GM12865 (cell line): ENCODE measurements at regions not wholly inside any gene's neighbourhood (a gene's known extent, or its start where the extent isn't known, plus 50 kb on each side); places are given as distances from the start of the nearest gene placed in this dataset.

ENCODE experiments used
- DNase-seq: peaks from one replicate; pipeline ENCODE4 v3.0.0; 2010; ENCODE audit warnings: low read depth
- H3K4me3 ChIP-seq: 2 replicates; pipeline ENCODE4 v1.5.1; 2011; ENCODE audit warnings: mild to moderate bottlenecking, low read depth, low read length, control low read depth
- CTCF ChIP-seq: IDR thresholded peaks from 2 replicates; pipeline ENCODE4 v1.5.1; 2011; ENCODE audit warnings: low read length, control low read depth, low read depth, inconsistent platforms; ENCODE audit not compliant: insufficient read depth; ENCODE audit errors: missing control alignments

- TF ChIP-seq CTCF = no peak
- H3K4me3 ChIP-seq = no peak overlapping the region
- DNase-seq = no peak
These were observed 51.8 kb upstream of the CASZ1 start for GRCh38 chr1:10848109-10848684.

DNA sequence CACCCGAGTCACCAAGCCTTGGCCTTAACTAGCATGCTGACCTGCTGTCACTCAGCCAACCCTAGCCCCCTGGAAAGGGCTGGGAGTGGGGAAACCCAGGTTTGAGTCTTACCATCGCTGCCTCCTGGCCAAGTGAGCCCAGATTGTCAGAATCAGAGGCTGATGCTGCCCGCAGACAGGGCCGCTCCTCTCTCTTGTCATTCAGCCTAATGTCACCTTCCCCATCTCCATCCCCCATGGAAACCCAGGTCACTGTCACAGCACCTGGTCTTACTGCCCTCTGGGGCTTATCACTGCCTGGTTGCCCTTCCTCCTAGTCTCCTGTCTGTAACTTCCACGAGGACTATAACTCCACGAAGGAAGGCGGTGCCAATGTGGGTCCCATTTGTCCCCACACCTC lies 53.6 kb upstream of the CASZ1 start:
- TF ChIP-seq CTCF = no peak
- no peak overlapping the region for H3K4me3 ChIP-seq
- no peak for DNase-seq

GRCh38 chr1:10851024-10852013 lies 54.9 kb upstream of the CASZ1 start:
- TF ChIP-seq CTCF = no peak
- no peak overlapping the region for H3K4me3 ChIP-seq
- DNase-seq = no peak

DNA sequence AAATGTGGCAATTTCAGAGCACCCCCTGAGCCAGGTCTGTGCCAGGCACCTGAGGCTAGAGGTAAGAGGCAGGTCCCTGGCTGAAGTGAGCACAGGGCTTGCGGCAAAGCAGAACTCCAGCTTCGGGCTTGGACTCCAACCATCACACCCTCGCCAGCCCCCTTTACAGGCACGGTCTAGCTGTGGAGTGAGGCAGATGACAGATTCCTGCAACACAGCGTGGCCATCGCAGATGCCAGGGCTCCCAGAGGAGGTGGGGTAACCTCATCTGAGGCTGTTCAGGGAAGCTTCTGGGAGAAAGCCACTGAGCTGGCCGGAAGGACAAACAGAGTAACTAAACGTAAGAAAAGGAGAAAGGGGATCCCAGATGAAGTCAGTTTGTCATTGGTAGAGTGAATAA lies 55.6 kb upstream of the CASZ1 start:
- no peak overlapping the region for H3K4me3 ChIP-seq
- no peak for TF ChIP-seq CTCF
- no peak for DNase-seq

DNA sequence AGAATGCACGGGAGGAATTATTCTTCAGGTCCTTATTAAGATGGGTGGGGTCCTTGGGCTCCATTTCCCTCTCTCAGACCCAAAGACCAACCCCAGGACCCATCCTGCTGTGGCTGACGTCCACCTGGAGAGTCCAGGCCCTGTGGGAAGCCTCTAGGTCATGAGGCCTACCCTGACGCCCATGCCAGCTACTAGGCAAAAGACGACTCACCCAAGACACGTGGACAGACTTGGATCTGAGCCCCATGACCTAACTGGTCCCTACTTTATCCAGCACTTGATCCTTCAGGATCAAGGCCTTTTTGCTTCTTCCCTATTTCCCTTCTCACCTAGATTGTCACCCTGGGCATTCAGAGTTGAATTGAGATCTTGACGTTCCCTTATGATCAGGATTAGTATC lies 56.0 kb upstream of the CASZ1 start:
- TF ChIP-seq CTCF = no peak
- DNase-seq = no peak
- H3K4me3 ChIP-seq = no peak overlapping the region

- no peak for TF ChIP-seq CTCF
- DNase-seq = no peak
- H3K4me3 ChIP-seq = no peak overlapping the region
These were observed 56.6 kb upstream of the CASZ1 start for GRCh38 chr1:10852998-10853520.
